ENCODE measurements at regions not wholly inside any gene's neighbourhood (a gene's known extent, or its start where the extent isn't known, plus 50 kb on each side); places are given as distances from the start of the nearest gene placed in this dataset.
"Not testable (repeated sequence)": the region's sequence is repeated elsewhere in the genome, so short reads cannot be mapped to it uniquely, and the experiment has no call there.

DNA sequence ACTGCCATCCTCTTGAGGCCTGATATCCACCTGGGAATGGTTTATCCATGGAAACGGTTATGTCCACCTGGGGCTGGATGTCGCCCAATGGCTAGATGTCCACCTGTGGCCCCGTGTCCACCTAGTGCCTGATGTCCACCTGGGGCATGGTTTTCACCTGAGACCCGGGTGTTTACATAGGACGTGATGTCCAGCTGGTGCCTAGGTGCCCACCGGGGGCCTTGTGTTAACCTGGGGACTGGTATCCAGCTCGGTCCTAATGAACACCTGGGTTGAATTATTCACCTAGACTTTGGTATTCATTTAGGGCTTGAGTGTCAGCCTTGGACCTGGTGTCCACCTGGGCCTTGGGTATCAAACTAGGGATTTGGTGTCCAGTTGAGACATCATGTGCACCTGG lies 202.7 kb downstream of the POTEG start:
- not testable (repeated sequence) for DNase-seq; H3K36me3 ChIP-seq; H3K9me3 ChIP-seq (ENCODE audit: severe bottlenecking); H3K27me3 ChIP-seq (ENCODE audit: insufficient read depth, low read depth, severe bottlenecking); H3K4me3 ChIP-seq (ENCODE audit: low read depth, low read length); H3K27ac ChIP-seq

- not testable (repeated sequence) for H3K27ac ChIP-seq; H3K9me3 ChIP-seq (ENCODE audit: severe bottlenecking); H3K36me3 ChIP-seq; H3K27me3 ChIP-seq (ENCODE audit: insufficient read depth, low read depth, severe bottlenecking); H3K4me3 ChIP-seq (ENCODE audit: low read depth, low read length); DNase-seq
These were observed 200.1 kb downstream of the POTEG start for GRCh38 chr14:19234059-19234458.

DNA sequence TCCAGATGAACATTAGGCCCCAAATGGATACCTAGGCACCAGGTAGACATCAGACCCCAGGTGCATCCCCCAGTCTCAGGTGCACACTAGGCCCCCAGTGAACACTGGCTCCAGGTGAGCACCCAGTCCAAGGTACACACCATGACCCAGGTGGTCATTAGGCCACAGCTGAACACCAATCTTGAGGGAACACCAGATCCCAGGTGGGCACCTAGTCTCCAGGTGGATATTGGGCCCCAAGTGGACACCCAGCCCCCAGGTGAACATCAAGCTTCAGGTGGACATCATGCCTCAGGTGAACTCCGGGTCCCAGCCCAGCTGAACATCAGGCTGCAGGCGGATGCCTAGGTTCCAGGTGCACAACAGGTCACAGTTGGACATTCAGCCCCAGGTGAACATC lies 196.5 kb downstream of the POTEG start:
- H3K27ac ChIP-seq; H3K9me3 ChIP-seq (ENCODE audit: severe bottlenecking); H3K36me3 ChIP-seq; H3K4me3 ChIP-seq (ENCODE audit: low read depth, low read length); H3K27me3 ChIP-seq (ENCODE audit: insufficient read depth, low read depth, severe bottlenecking); DNase-seq: not testable (repeated sequence)

GRCh38 chr14:19238584-19238983 lies 195.6 kb downstream of the POTEG start:
- H3K4me3 ChIP-seq (ENCODE audit: low read depth, low read length); H3K27ac ChIP-seq; H3K27me3 ChIP-seq (ENCODE audit: insufficient read depth, low read depth, severe bottlenecking); H3K9me3 ChIP-seq (ENCODE audit: severe bottlenecking); H3K36me3 ChIP-seq; DNase-seq: not testable (repeated sequence)

- H3K27me3 ChIP-seq (ENCODE audit: insufficient read depth, low read depth, severe bottlenecking); H3K36me3 ChIP-seq; H3K4me3 ChIP-seq (ENCODE audit: low read depth, low read length); H3K9me3 ChIP-seq (ENCODE audit: severe bottlenecking); H3K27ac ChIP-seq; DNase-seq: not testable (repeated sequence)
These were observed 194.2 kb downstream of the POTEG start for GRCh38 chr14:19239981-19240380.

GRCh38 chr14:19240387-19240786 lies 193.8 kb downstream of the POTEG start:
- H3K27me3 ChIP-seq (ENCODE audit: insufficient read depth, low read depth, severe bottlenecking); H3K27ac ChIP-seq; H3K9me3 ChIP-seq (ENCODE audit: severe bottlenecking); DNase-seq; H3K36me3 ChIP-seq; H3K4me3 ChIP-seq (ENCODE audit: low read depth, low read length): not testable (repeated sequence)

DNA sequence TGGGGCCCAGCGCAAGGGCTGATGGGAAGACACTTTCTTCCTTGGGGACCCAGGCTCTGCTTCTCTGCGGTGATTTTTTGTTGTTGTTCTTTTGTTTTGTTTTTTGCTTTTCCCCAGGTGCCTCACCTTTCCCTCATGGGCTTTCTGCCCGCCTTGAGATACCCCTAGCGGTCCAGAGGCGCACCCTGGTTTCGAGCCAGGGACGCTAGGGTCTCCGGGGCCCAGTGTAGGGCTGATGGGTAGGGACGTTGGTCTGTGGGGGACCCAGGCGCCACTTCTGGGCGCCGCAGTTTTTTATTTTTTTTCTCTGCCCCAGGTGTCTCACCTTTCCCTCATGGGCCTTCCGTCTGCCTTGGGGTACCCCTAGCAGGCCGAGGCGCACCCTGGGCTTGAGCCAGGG lies 192.7 kb downstream of the POTEG start:
- not testable (repeated sequence) for H3K9me3 ChIP-seq (ENCODE audit: severe bottlenecking); H3K4me3 ChIP-seq (ENCODE audit: low read depth, low read length); H3K36me3 ChIP-seq; DNase-seq; H3K27ac ChIP-seq; H3K27me3 ChIP-seq (ENCODE audit: insufficient read depth, low read depth, severe bottlenecking)

DNA sequence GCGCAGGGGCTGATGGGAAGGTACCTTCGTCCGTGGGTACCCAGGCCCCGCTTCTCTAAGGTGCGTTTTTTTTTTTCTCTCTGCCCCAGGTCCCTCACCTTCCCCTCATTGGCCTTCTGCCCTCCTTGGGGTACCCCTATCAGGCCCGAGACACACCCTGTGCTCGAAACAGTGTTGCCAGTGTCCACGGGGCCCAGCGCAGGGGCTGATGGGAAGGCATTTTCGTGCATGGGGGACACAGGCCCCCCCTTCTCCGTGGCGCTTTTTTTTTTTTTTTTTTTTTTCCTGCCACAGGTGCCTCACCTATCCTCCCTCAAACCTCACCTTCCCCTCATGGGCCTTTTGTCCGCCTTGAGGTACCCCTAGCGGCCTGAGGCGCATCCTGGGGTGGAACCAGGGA lies 191.6 kb downstream of the POTEG start:
- not testable (repeated sequence) for H3K27ac ChIP-seq; H3K27me3 ChIP-seq (ENCODE audit: insufficient read depth, low read depth, severe bottlenecking); DNase-seq; H3K4me3 ChIP-seq (ENCODE audit: low read depth, low read length); H3K9me3 ChIP-seq (ENCODE audit: severe bottlenecking); H3K36me3 ChIP-seq

GRCh38 chr14:19266908-19267307 lies 167.2 kb downstream of the POTEG start:
- not testable (repeated sequence) for H3K27ac ChIP-seq; H3K36me3 ChIP-seq; H3K27me3 ChIP-seq (ENCODE audit: insufficient read depth, low read depth, severe bottlenecking); H3K9me3 ChIP-seq (ENCODE audit: severe bottlenecking); H3K4me3 ChIP-seq (ENCODE audit: low read depth, low read length); DNase-seq

- peak; percentile 4 for DNase-seq
- H3K9me3 ChIP-seq (ENCODE audit: severe bottlenecking); H3K4me3 ChIP-seq (ENCODE audit: low read depth, low read length); H3K27ac ChIP-seq; H3K27me3 ChIP-seq (ENCODE audit: insufficient read depth, low read depth, severe bottlenecking); H3K36me3 ChIP-seq: not testable (repeated sequence)
These were observed 166.5 kb downstream of the POTEG start for GRCh38 chr14:19267636-19268035.

DNA sequence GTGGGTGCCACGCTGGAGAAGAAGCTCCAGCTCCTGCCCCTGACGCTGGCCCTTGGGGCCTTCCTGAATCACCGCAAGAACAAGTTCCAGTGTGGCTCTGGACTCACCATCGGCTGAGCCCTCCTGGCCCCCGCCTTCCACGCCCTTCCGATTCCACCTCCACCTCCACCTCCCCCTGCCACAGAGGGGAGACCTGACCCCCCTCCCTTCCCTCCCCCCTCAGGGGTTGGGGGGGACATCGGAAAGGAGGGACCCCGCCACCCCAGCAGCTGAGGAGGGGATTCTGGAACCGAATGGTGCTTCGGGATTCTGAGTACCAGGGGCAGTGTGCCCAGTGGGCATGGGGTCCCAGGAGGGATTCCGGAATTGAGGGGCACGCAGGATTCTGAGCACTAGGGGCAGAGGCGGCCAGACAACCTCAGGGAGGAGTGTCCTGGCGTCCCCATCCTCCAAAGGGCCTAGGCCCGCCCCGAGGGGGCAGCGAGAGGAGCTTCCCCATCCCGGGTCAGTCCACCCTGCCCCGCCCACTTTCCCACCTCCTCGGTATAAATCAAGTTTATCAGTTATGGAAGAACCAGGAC lies 166.0 kb downstream of the POTEG start:
- H3K27ac ChIP-seq; H3K4me3 ChIP-seq (ENCODE audit: low read depth, low read length); DNase-seq: not testable (repeated sequence)

DNA sequence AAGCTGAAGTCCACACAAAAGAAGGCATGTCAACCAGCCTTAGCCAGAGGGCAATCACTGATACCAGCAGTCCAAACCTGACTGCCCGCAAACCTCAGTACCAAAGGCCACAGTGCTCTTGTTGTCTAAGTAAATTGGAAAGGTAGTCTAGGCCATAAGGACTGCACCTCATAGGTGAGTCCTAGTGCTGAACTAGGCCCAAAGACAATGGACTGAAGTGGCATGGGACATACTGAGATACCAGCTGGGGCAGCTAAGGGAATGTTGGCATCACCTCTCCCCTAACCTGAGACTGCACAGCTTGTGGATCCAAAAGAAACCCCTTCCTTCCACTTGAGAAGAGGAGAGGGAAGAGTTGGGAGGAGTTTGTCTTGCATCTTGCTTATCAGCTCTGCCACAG lies 161.9 kb downstream of the POTEG start:
- not testable (repeated sequence) for H3K36me3 ChIP-seq; DNase-seq; H3K9me3 ChIP-seq (ENCODE audit: severe bottlenecking); H3K27ac ChIP-seq; H3K27me3 ChIP-seq (ENCODE audit: insufficient read depth, low read depth, severe bottlenecking); H3K4me3 ChIP-seq (ENCODE audit: low read depth, low read length)

More for the DNA sequence above, 166.0 kb downstream of the POTEG start:
- H3K9me3 ChIP-seq (ENCODE audit: severe bottlenecking); H3K27me3 ChIP-seq (ENCODE audit: insufficient read depth, low read depth, severe bottlenecking); H3K36me3 ChIP-seq: not testable (repeated sequence)

DNA sequence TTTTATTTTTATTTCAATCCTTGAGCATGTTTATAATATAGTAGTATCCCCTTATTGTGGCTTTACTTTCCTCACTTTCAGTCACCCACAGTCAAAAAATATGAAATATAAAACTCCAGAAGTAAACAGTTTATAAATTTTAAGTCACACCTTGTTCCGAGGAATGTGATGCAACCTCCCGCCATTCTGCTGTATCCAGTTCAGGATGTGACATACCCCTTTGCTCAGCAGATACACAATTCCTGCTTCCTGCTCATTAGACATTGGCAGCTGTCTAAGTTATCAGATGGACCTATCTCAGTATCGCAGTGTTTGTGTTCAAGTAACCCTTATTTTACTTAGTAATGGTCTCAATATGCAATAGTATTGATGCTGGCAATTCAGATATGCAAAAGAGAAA lies 144.5 kb downstream of the POTEG start:
- H3K27me3 ChIP-seq (ENCODE audit: insufficient read depth, low read depth, severe bottlenecking); H3K27ac ChIP-seq; H3K36me3 ChIP-seq; H3K9me3 ChIP-seq (ENCODE audit: severe bottlenecking); DNase-seq; H3K4me3 ChIP-seq (ENCODE audit: low read depth, low read length): not testable (repeated sequence)

GRCh38 chr14:19300243-19300642 lies 133.9 kb downstream of the POTEG start:
- not testable (repeated sequence) for H3K9me3 ChIP-seq (ENCODE audit: severe bottlenecking); H3K36me3 ChIP-seq; DNase-seq; H3K27ac ChIP-seq; H3K27me3 ChIP-seq (ENCODE audit: insufficient read depth, low read depth, severe bottlenecking); H3K4me3 ChIP-seq (ENCODE audit: low read depth, low read length)

DNA sequence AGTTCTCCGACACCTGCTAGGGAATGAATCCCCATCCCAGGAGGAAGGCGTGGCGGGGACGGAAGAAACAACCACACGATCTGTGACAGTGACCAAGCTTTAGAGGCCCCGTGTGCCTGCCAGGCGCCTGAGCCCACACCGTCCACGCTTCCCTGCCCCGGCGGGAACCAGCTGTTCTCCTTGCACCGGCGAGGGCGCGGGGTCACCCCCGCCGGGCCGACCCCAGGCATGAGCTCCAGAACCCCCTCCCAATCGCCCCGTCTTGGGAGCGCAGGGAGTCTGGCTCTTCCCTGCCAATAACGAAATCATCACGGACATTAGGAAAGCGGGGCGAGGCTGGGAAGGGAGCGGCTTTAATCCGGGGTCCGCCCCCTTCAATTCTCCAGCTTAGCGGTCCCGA lies 133.3 kb downstream of the POTEG start:
- H3K27me3 ChIP-seq (ENCODE audit: insufficient read depth, low read depth, severe bottlenecking); H3K36me3 ChIP-seq; DNase-seq; H3K9me3 ChIP-seq (ENCODE audit: severe bottlenecking); H3K27ac ChIP-seq; H3K4me3 ChIP-seq (ENCODE audit: low read depth, low read length): not testable (repeated sequence)

DNA sequence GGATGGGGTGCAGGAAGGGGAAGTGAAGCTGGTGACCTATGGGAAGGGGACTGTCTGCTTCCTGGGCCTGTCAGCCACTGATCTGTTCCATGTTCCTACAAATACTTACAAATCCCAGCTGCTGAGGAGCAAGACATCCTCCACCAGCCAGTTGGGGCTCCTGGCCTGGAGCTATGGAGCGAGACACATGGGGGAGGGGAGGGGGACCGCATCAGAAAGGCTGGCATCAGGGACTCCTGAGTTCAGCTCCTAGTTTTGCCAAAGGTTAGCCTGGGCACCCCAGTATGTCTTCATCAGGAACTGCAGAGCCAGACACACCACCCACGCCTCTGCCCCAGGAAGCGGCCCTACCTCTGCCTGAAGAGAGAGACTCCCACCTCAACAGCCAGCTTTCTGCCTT lies 130.3 kb downstream of the POTEG start:
- H3K36me3 ChIP-seq; H3K9me3 ChIP-seq (ENCODE audit: severe bottlenecking); H3K4me3 ChIP-seq (ENCODE audit: low read depth, low read length); H3K27ac ChIP-seq; H3K27me3 ChIP-seq (ENCODE audit: insufficient read depth, low read depth, severe bottlenecking); DNase-seq: not testable (repeated sequence)

Data from WERI-Rb-1 (cell line).